22Rv1 (cell line): ENCODE measurements at regions not wholly inside any gene's neighbourhood (a gene's known extent, or its start where the extent isn't known, plus 50 kb on each side); places are given as distances from the start of the nearest gene placed in this dataset.

Experiments used
- ZFX ChIP-seq: fragments of 450-650 bp; IDR thresholded peaks from 2 replicates; pipeline ENCODE4 v1.6.1; 2017; ENCODE audit warnings: antibody characterized with exemption, borderline replicate concordance
- TF ChIP-seq, protein P1 (sequence below): fragments of 450-650 bp; IDR thresholded peaks from 2 replicates; pipeline ENCODE4 v1.5.1; 2017; ENCODE audit warnings: mild to moderate bottlenecking

DNA sequence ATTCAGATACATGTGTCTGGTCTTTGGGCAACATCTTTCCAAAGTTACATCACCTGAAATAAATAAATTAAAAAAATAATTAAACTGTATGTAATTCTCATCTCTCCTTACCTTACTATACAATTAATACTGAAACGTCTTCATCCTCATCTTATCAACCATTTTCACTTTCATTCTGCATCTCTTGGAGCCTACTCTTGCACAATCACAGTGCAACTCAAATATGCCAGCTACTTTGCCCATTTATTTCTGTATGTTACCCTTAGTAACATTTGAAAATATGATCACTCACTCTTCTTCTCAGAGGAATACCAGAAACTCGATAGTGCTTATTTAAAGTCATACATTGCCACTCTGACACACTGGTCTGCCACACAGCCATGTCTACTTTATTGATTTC is 1357.1 kb upstream of the CADM2 start:
- TF ChIP-seq, protein P1, sequence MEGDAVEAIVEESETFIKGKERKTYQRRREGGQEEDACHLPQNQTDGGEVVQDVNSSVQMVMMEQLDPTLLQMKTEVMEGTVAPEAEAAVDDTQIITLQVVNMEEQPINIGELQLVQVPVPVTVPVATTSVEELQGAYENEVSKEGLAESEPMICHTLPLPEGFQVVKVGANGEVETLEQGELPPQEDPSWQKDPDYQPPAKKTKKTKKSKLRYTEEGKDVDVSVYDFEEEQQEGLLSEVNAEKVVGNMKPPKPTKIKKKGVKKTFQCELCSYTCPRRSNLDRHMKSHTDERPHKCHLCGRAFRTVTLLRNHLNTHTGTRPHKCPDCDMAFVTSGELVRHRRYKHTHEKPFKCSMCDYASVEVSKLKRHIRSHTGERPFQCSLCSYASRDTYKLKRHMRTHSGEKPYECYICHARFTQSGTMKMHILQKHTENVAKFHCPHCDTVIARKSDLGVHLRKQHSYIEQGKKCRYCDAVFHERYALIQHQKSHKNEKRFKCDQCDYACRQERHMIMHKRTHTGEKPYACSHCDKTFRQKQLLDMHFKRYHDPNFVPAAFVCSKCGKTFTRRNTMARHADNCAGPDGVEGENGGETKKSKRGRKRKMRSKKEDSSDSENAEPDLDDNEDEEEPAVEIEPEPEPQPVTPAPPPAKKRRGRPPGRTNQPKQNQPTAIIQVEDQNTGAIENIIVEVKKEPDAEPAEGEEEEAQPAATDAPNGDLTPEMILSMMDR, result no peak
- no peak for TF ChIP-seq ZFX
